ENCODE measurements at regions not wholly inside any gene's neighbourhood (a gene's known extent, or its start where the extent isn't known, plus 50 kb on each side); places are given as distances from the start of the nearest gene placed in this dataset.

DNA sequence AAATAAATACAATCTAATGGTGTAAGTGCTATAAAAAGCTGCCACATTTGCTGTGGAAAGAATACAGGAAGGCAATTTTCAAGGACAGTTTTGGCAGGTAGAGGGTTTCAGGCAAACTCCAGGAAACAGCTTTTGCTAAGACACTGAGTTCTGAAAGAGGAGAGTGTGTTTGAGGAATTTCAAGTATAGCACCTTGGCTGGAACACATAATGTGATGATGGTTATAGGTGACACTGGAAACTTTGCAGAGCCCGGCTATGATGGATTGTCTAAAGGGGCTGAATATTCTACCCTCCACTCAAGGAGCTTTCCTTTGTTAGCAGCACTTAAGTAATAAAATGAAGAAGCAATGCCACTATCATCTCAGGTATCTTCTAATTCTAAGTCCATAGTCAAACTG, 209.4 kb upstream of the TGFBR2 start:
- Histone ChIP-seq H3K79me1 (ENCODE audit: low read depth, low read length) (no peaks in the 10 kb centered on the region), H3K56ac (replicated peaks; ENCODE audit: insufficient read length, low read depth, low read length) (no peak overlapping the region), H2AK5ac (ENCODE audit: low read depth, low read length) (no peak overlapping the region), H4K5ac (ENCODE audit: insufficient read length, low read depth, low read length) (no peak overlapping the region), H3K23ac (ENCODE audit: insufficient read length) (no peak overlapping the region), H3K79me2 (ENCODE audit: control insufficient read depth in 1 of 2, insufficient read depth in 2 of 2, low read length in 2 of 2) (no peaks in the 10 kb centered on the region), H3K18ac (ENCODE audit: extremely low read depth, low read length) (no peak overlapping the region), H3K23me2 (ENCODE audit: low read depth, low read length) (peaks cover 2% of the 10 kb centered on the region; the same call in 1 of the 2 replicates), H2BK5ac (ENCODE audit: low read depth, low read length) (no peak overlapping the region), H3K36me3 (ENCODE audit: control insufficient read depth in 2 of 4, insufficient read depth in 4 of 4, low read length in 3 of 4) (no peaks in the 10 kb centered on the region), H3K14ac (ENCODE audit: insufficient read length) (no peak overlapping the region), H2AFZ (ENCODE audit: low read length) (no peak overlapping the region), H3K4me3 (ENCODE audit: extremely low read depth in 1 of 4, insufficient read depth in 2 of 4, low read depth in 3 of 4, low read length in 4 of 4) (no peak overlapping the region), H4K20me1 (replicated peaks in 1 of 2; ENCODE audit: control insufficient read depth in 1 of 2, insufficient read depth in 2 of 2, low read length in 2 of 2) (no peaks in the 10 kb centered on the region), H3K9me3 (ENCODE audit: insufficient read depth in 2 of 2, low read depth in 1 of 2, low read length in 1 of 2) (no peaks in the 10 kb centered on the region), H2BK120ac (replicated peaks; ENCODE audit: low read depth, low read length) (no peak overlapping the region), H3K9ac (replicated peaks in 1 of 4; ENCODE audit: extremely low read depth in 1 of 4, low read depth in 3 of 4, low read length in 3 of 4) (no peak overlapping the region), H3K4ac (replicated peaks; ENCODE audit: insufficient read length, low read depth, low read length) (no peak overlapping the region), H3K27ac (ENCODE audit: low read depth, low read length) (no peak overlapping the region), H3K27me3 (replicated peaks in 1 of 4; ENCODE audit: control insufficient read depth in 3 of 4, extremely low read depth in 1 of 4, insufficient read depth in 3 of 4, low read length in 3 of 4) (no peaks in the 10 kb centered on the region), H2BK12ac (ENCODE audit: low read depth, low read length) (no peak overlapping the region), H4K8ac (ENCODE audit: extremely low read depth, insufficient read depth, low read length) (no peak overlapping the region), H4K91ac (replicated peaks; ENCODE audit: insufficient read length, low read length) (no peak overlapping the region), H2BK15ac (ENCODE audit: low read length) (no peak overlapping the region), H2BK20ac (ENCODE audit: low read length) (no peak overlapping the region), H3K4me2 (ENCODE audit: insufficient read depth in 1 of 2, low read depth in 2 of 2, low read length in 2 of 2) (no peak overlapping the region), H3K4me1 (replicated peaks in 1 of 4; ENCODE audit: control insufficient read depth in 3 of 4, insufficient read depth in 4 of 4, low read length in 3 of 4) (no peaks in the 10 kb centered on the region)
- FAIRE-seq = no peak
- ChIA-PET POLR2A (ENCODE audit: partially characterized antibody) (no interaction called here), CTCF (ENCODE audit: partially characterized antibody) (interaction anchor here (0.5 kb wide), 1 partner anchor 228 kb away, joined by 4 read pairs; no protein-coding TSS in a partner anchor)
- WGBS, 2 experiments (ENCODE audit: extremely low coverage in 1 of 2, insufficient coverage in 1 of 2, insufficient read length in 1 of 2, insufficient replicate concordance in 2 of 2, low coverage in 1 of 2, low lambda C conversion rate in 2 of 2, missing lambda C conversion rate in 1 of 2) = 100% methylated on average over 1 of the region's 1 CpG; no CpG with 5 or more reads in 1 of the 2 experiments
- no peak for DNase-seq (ENCODE audit: low read depth in 1 of 2, low spot score in 2 of 2)
- no peak for TF ChIP-seq SP2 (IDR thresholded peaks at IDR 0.05; ENCODE audit: low read length)
- TF ChIP-seq CHD1 (IDR thresholded peaks at IDR 0.05; ENCODE audit: low read depth, low read length) = no peak
- no peak for TF ChIP-seq EGR1 (IDR thresholded peaks at IDR 0.05; ENCODE audit: borderline replicate concordance, low read depth, low read length)
- no peak for TF ChIP-seq RNF2 (IDR thresholded peaks at IDR 0.05; ENCODE audit: borderline replicate concordance, low read depth, low read length, missing control alignments, poor library complexity, severe bottlenecking)
- TF ChIP-seq, protein P1, sequence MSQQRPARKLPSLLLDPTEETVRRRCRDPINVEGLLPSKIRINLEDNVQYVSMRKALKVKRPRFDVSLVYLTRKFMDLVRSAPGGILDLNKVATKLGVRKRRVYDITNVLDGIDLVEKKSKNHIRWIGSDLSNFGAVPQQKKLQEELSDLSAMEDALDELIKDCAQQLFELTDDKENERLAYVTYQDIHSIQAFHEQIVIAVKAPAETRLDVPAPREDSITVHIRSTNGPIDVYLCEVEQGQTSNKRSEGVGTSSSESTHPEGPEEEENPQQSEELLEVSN (IDR thresholded peaks at IDR 0.05) = no peak
- TF ChIP-seq SRF (IDR thresholded peaks at IDR 0.05; ENCODE audit: low read depth, low read length) = no peak
- TF ChIP-seq SIRT6 (IDR thresholded peaks at IDR 0.05; ENCODE audit: low read length) = no peak
- TF ChIP-seq NRF1 (IDR thresholded peaks at IDR 0.05; ENCODE audit: low read depth, low read length) = no peak
- TF ChIP-seq ASH2L (IDR thresholded peaks at IDR 0.05; ENCODE audit: low read length) = no peak
- no peak for TF ChIP-seq CHD2 (IDR thresholded peaks at IDR 0.05; ENCODE audit: low read length)
